K562 (cell line): ENCODE measurements at regions not wholly inside any gene's neighbourhood (a gene's known extent, or its start where the extent isn't known, plus 50 kb on each side); places are given as distances from the start of the nearest gene placed in this dataset.

Experiments
- ATAC-seq: fragments of 200-7000 bp; cut with Tn5 transposase; 3 replicates; pipeline ENCODE4 v1.9.1; 2020; ENCODE audit warnings: moderate library complexity
- BruUV-seq: library from RNA; stranded (reverse); fragments of 400-500 nt; replicated peaks from 2 replicates; lab custom pipeline; 2021; lab: Mats Ljungman, UMichigan
- CTCF ChIA-PET: fragments of 300-600 bp; formaldehyde crosslinking; extraction: SDS; loops from one replicate; lab custom pipeline; 2021; ENCODE audit warnings: low intra/inter-chr PET ratio; lab: Yijun Ruan, JAX
- POLR2A ChIA-PET: fragments of 300-600, 350-650 bp; sonication (Branson Sonifier 250); formaldehyde crosslinking; extraction: SDS; loops from one replicate; lab custom pipeline; 2021; ENCODE audit warnings: antibody characterized with exemption, inconsistent platforms; lab: Yijun Ruan, JAX
- DNase-seq, 4 experiments: peaks; one replicate each; pipeline versions ENCODE4 v3.0.0 to v3.0.0-alpha.2; 2011 to 2018; ENCODE audit warnings: low spot score in 3 of 4, mixed read lengths in 3 of 4; ENCODE audit errors: extremely low read depth in 1 of 4
- FAIRE-seq: peaks from 2 replicates; lab custom pipeline; 2011; peaks lifted over from hg19 to GRCh38; lab: Jason Lieb, UNC
- H2AFZ ChIP-seq: 2 replicates; pipeline ENCODE4 v1.6.0; 2011; ENCODE audit warnings: low read depth, low read length, control low read depth, inconsistent platforms
- H3K27ac ChIP-seq: fragments of 200-600 bp; 3 replicates; pipeline ENCODE4 v1.8.0; 2011; ENCODE audit warnings: low read depth, mild to moderate bottlenecking, control low read depth, inconsistent platforms, low read length, moderate library complexity, mixed read lengths; ENCODE audit errors: extremely low read depth
- H3K27me3 ChIP-seq, 2 experiments: fragments of 300-600 bp in 1 of 2; 2 replicates in 1 of 2; 3 replicates in 1 of 2; pipeline versions ENCODE4 v1.6.0 to v1.8.0; 2011; ENCODE audit warnings: inconsistent platforms in 2 of 2, low read length in 2 of 2, mild to moderate bottlenecking in 1 of 2, mixed read lengths in 1 of 2, moderate library complexity in 1 of 2; ENCODE audit not compliant: control insufficient read depth in 2 of 2, insufficient read depth in 2 of 2
- H3K36me3 ChIP-seq: fragments of 300-600 bp; 3 replicates; pipeline ENCODE4 v1.8.0; 2011; ENCODE audit warnings: mild to moderate bottlenecking, low read length, inconsistent platforms; ENCODE audit not compliant: control insufficient read depth, insufficient read depth
- H3K4me1 ChIP-seq, 2 experiments: fragments of 200-600 bp in 1 of 2; replicated peaks in 1 of 2; 2 replicates in 1 of 2; 3 replicates in 1 of 2; pipeline versions ENCODE4 v1.5.1 to v1.8.0; 2011; ENCODE audit warnings: inconsistent platforms in 2 of 2, low read length in 2 of 2, mild to moderate bottlenecking in 1 of 2, mixed read lengths in 1 of 2, moderate library complexity in 1 of 2; ENCODE audit not compliant: control insufficient read depth in 2 of 2, insufficient read depth in 2 of 2
- H3K4me2 ChIP-seq: 2 replicates; pipeline ENCODE4 v1.6.1; 2011; ENCODE audit warnings: low read length, control low read depth, inconsistent platforms, mixed read lengths; ENCODE audit not compliant: insufficient read depth
- H3K4me3 ChIP-seq: fragments of 200-600 bp; sonication (generic), shearing (Covaris generic); 2 replicates; pipeline ENCODE4 v1.5.1; 2016; ENCODE audit warnings: control low read depth, inconsistent platforms
- H3K79me2 ChIP-seq: fragments of 200-600 bp; 3 replicates; pipeline ENCODE4 v1.8.0; 2011; ENCODE audit warnings: low read length, inconsistent platforms; ENCODE audit not compliant: control insufficient read depth, insufficient read depth
- H3K9ac ChIP-seq, 2 experiments: 2 replicates each; pipeline versions ENCODE4 v1.6.0 to v1.6.1; 2011; ENCODE audit warnings: low read depth in 2 of 2, low read length in 2 of 2, control low read depth in 1 of 2, inconsistent platforms in 1 of 2, mild to moderate bottlenecking in 1 of 2, mixed read lengths in 1 of 2; ENCODE audit not compliant: insufficient read depth in 1 of 2
- H3K9me1 ChIP-seq: one replicate; pipeline ENCODE4 v1.6.0; 2011; ENCODE audit warnings: inconsistent platforms, mild to moderate bottlenecking, low read length, moderate library complexity; ENCODE audit not compliant: control insufficient read depth, insufficient read depth
- H3K9me3 ChIP-seq: replicated peaks from 2 replicates; pipeline ENCODE4 v1.5.1; 2011; ENCODE audit warnings: low read depth, low read length, inconsistent platforms; ENCODE audit not compliant: control insufficient read depth, insufficient read depth
- H4K20me1 ChIP-seq: replicated peaks from 2 replicates; pipeline ENCODE4 v1.6.1; 2011; ENCODE audit warnings: low read length, inconsistent platforms, mixed read lengths; ENCODE audit not compliant: control insufficient read depth, insufficient read depth
- FOXA3 ChIP-seq, 2 experiments: fragments of 450-650 bp in 1 of 2; sonication (generic) in 1 of 2; formaldehyde crosslinking; IDR thresholded peaks in 1 of 2; conservative IDR thresholded peaks in 1 of 2; 2 replicates each; pipeline versions ENCODE4 v1.4.0 to v1.8.0; 2020 to 2022; ENCODE audit warnings: mild to moderate bottlenecking in 2 of 2, missing genetic modification reagents in 1 of 2
- FOXK2 ChIP-seq, 2 experiments: fragments of 450-650 bp; IDR thresholded peaks in 1 of 2; conservative IDR thresholded peaks in 1 of 2; 2 replicates each; pipeline ENCODE4 v1.6.1; 2016; ENCODE audit warnings: low read depth in 2 of 2, mild to moderate bottlenecking in 1 of 2
- RNF2 ChIP-seq: sonication (generic); IDR thresholded peaks from 2 replicates; pipeline ENCODE4 v1.6.1; 2016
- SFPQ ChIP-seq: fragments of 200-400 bp; formaldehyde crosslinking; IDR thresholded peaks from 2 replicates; pipeline ENCODE4 v1.6.1; 2017; ENCODE audit warnings: mild to moderate bottlenecking, low read depth, low read length, moderate library complexity
- SNAPC5 ChIP-seq: fragments of 250-450 bp; sonication (Bioruptor Pico); IDR thresholded peaks from 2 replicates; pipeline ENCODE4 v1.8.0; 2021; ENCODE audit warnings: moderate library complexity, mild to moderate bottlenecking, inconsistent platforms
- TCFL5 ChIP-seq: fragments of 250-450 bp; sonication (Bioruptor Pico); conservative IDR thresholded peaks from 2 replicates; pipeline ENCODE4 v1.6.1; 2021; ENCODE audit warnings: mild to moderate bottlenecking, moderate library complexity, matching md5 sums
- TOE1 ChIP-seq, 2 experiments: fragments of 450-650 bp in 1 of 2; sonication (generic) in 1 of 2; formaldehyde crosslinking in 1 of 2; IDR thresholded peaks; 2 replicates each; pipeline versions ENCODE4 v1.7.1 to v1.8.0; 2016 to 2022; ENCODE audit warnings: borderline replicate concordance in 2 of 2, mild to moderate bottlenecking in 2 of 2, antibody characterized with exemption in 1 of 2, inconsistent platforms in 1 of 2, low read depth in 1 of 2, missing genetic modification reagents in 1 of 2, moderate library complexity in 1 of 2
- U2AF2 ChIP-seq: fragments of 200-400 bp; formaldehyde crosslinking; optimal IDR thresholded peaks from 2 replicates; pipeline ENCODE3; 2017; ENCODE audit warnings: low read depth, mild to moderate bottlenecking, low read length
- ZNF121 ChIP-seq: sonication (generic); formaldehyde crosslinking; conservative IDR thresholded peaks from 2 replicates; pipeline ENCODE4 v1.8.0; 2022; ENCODE audit warnings: missing genetic modification reagents
- ZNF253 ChIP-seq: fragments of 250-450 bp; sonication (Bioruptor Pico); conservative IDR thresholded peaks from 2 replicates; pipeline ENCODE4 v1.6.1; 2021; ENCODE audit warnings: mild to moderate bottlenecking
- ZNF282 ChIP-seq: sonication (generic); formaldehyde crosslinking; IDR thresholded peaks from 2 replicates; pipeline ENCODE4 v1.8.1; 2023; ENCODE audit warnings: missing genetic modification reagents
- ZNF384 ChIP-seq: IDR thresholded peaks from 2 replicates; pipeline ENCODE4 v1.6.1; 2012; ENCODE audit warnings: low read depth, low read length, improper control_type of control experiment
- ZNF408 ChIP-seq: fragments of 250-450 bp; sonication (Bioruptor Pico); IDR thresholded peaks from 2 replicates; pipeline ENCODE4 v1.4.0; 2020; ENCODE audit warnings: low read depth, mild to moderate bottlenecking, moderate library complexity
- ZNF764 ChIP-seq: fragments of 250-450 bp; sonication (Bioruptor Pico); IDR thresholded peaks from 2 replicates; pipeline ENCODE4 v1.4.0; 2020; ENCODE audit warnings: low read depth, mild to moderate bottlenecking, moderate library complexity
- WGBS: fragments of 100-300 bp; shearing (Covaris generic); methylation state at CpG from one replicate; pipeline ENCODE4 v1.1.6; 2016; ENCODE audit warnings: low coverage, mixed read lengths; ENCODE audit not compliant: insufficient coverage; ENCODE audit errors: missing lambda C conversion rate; 5-methylcytosine and 5-hydroxymethylcytosine counted together
- in situ Hi-C: fragments of 300-500 bp; cut with MboI; formaldehyde crosslinking; loops from 4 replicates; pipeline ENCODE4 v1.15.0; 2018; ENCODE audit warnings: inconsistent platforms, mixed read lengths
- intact Hi-C: fragments of 100-400 bp; cut with micrococcal nuclease; formaldehyde crosslinking; loops from 2 replicates; pipeline ENCODE4 v1.14.2; 2022

- TF ChIP-seq TOE1 (IDR thresholded peaks at IDR 0.05; ENCODE audit: borderline replicate concordance) (no peak), TOE1 (CRISPR knock-in tag; IDR thresholded peaks at IDR 0.05; ENCODE audit: borderline replicate concordance, low read depth) (no peak), ZNF121 (CRISPR knock-in tag) (no peak), ZNF384 (no peak), ZNF253 (CRISPR knock-in tag) (no peak)
These were observed 203.2 kb downstream of the TSHZ3 start (continued) for GRCh38 chr19:31146015-31146414.

GRCh38 chr19:31145007-31145406 lies 204.2 kb downstream of the TSHZ3 start:
- BruUV-seq: no TSS peak
- Histone ChIP-seq H4K20me1 (no peaks in the 10 kb centered on the region), H2AFZ (no peak overlapping the region), H3K36me3 (no peaks in the 10 kb centered on the region), H3K4me3 (no peak overlapping the region), H3K9me1 (no peaks in the 10 kb centered on the region), H3K9ac (no peak overlapping the region), H3K4me1 (no peaks in the 10 kb centered on the region), H3K27ac (no peak overlapping the region), H3K27me3 (peaks cover 0 to 6% of the 10 kb centered on the region in 2 experiments; a peak in 1 of 5 replicates), H3K9me3 (no peaks in the 10 kb centered on the region), H3K79me2 (no peaks in the 10 kb centered on the region), H3K4me2 (no peak overlapping the region)
- 0% methylated on average over 7 of the region's 7 CpGs for WGBS
- CTCF ChIA-PET: no interaction called here
- no peak for TF ChIP-seq U2AF2
- no peak for TF ChIP-seq FOXK2 (conservative IDR thresholded peaks at IDR 0.05 in 1 of 2, IDR thresholded peaks at IDR 0.05 in 1 of 2; ENCODE audit: low read depth in 2 of 2)
- TF ChIP-seq FOXA3 (CRISPR knock-in tag; conservative IDR thresholded peaks at IDR 0.05 in 1 of 2, IDR thresholded peaks at IDR 0.05 in 1 of 2): no peak
- TF ChIP-seq TCFL5 (CRISPR knock-in tag): no peak
- no peak for TF ChIP-seq SFPQ
- TF ChIP-seq SNAPC5 (CRISPR knock-in tag): no peak
- TF ChIP-seq RNF2: no peak
- no peak for TF ChIP-seq ZNF282 (CRISPR knock-in tag)
- no peak for TF ChIP-seq ZNF764 (CRISPR knock-in tag)
- no peak for TF ChIP-seq ZNF408 (CRISPR knock-in tag)
- ATAC-seq (no peak), FAIRE-seq (no peak), DNase-seq (no peak)
- POLR2A ChIA-PET: interaction anchor here (1.0 kb wide), 1 partner anchor 9 kb away, joined by 3 read pairs; no protein-coding TSS in a partner anchor
- intact Hi-C loops: no loop called here
- in situ Hi-C loops: no loop called here
